ENCODE measurements at regions not wholly inside any gene's neighbourhood (a gene's known extent, or its start where the extent isn't known, plus 50 kb on each side); places are given as distances from the start of the nearest gene placed in this dataset.

DNA sequence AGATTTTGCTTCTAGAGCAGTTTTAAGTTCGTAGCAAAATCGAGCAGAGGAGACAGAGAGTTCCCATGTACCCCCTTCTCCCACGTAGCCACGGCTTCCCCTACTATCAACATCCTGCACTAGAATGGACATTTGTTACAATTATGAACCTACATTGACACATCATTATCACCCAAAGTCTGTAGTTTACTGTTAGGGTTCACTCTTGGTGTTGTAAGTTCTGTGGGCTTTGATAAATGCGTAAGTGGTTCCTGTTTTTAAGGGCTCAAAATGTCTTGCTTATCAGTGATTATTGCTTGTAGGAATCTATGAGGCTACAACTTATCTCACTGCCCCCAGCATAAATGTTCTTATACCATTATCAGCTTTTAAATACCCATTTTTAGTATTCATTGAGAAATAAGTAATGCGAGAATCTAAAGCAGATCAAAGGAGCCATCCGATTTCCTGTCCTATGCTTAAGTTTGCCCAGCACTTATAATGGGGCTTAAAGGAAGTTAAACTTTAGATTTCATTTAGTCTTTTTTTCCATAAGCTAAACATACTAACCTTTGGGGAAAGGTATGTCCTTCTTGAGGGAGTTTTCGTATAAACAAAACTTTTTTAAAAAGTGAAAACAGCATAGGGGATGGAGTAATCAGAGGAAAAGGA, 118.7 kb downstream of the HAUS1 start:
- TF ChIP-seq, protein P1, sequence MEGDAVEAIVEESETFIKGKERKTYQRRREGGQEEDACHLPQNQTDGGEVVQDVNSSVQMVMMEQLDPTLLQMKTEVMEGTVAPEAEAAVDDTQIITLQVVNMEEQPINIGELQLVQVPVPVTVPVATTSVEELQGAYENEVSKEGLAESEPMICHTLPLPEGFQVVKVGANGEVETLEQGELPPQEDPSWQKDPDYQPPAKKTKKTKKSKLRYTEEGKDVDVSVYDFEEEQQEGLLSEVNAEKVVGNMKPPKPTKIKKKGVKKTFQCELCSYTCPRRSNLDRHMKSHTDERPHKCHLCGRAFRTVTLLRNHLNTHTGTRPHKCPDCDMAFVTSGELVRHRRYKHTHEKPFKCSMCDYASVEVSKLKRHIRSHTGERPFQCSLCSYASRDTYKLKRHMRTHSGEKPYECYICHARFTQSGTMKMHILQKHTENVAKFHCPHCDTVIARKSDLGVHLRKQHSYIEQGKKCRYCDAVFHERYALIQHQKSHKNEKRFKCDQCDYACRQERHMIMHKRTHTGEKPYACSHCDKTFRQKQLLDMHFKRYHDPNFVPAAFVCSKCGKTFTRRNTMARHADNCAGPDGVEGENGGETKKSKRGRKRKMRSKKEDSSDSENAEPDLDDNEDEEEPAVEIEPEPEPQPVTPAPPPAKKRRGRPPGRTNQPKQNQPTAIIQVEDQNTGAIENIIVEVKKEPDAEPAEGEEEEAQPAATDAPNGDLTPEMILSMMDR (conservative IDR thresholded peaks at IDR 0.05; ENCODE audit: low read depth, low read length) = no peak
- TF ChIP-seq EZH2phosphoT487 (IDR thresholded peaks at IDR 0.05; ENCODE audit: borderline replicate concordance, low read length) (no peak), EZH2 (IDR thresholded peaks at IDR 0.05; ENCODE audit: low read length, unreplicated experiment) (no peak)
